GM23248 (cell line): ENCODE measurements at regions not wholly inside any gene's neighbourhood (a gene's known extent, or its start where the extent isn't known, plus 50 kb on each side); places are given as distances from the start of the nearest gene placed in this dataset.

Source experiments
- EZH2 ChIP-seq: fragments of 200-600 bp; sonication (generic); IDR thresholded peaks from 2 replicates; pipeline ENCODE4 v1.6.1; 2018; ENCODE audit warnings: antibody characterized with exemption, mild to moderate bottlenecking; ENCODE audit not compliant: insufficient read depth, poor library complexity, severe bottlenecking
- EZH2phosphoT487 ChIP-seq: fragments of 200-600 bp; sonication (generic); IDR thresholded peaks from 2 replicates; pipeline ENCODE4 v1.6.1; 2018; ENCODE audit warnings: antibody characterized with exemption, moderate library complexity, mild to moderate bottlenecking, low read depth; ENCODE audit not compliant: insufficient read depth

DNA sequence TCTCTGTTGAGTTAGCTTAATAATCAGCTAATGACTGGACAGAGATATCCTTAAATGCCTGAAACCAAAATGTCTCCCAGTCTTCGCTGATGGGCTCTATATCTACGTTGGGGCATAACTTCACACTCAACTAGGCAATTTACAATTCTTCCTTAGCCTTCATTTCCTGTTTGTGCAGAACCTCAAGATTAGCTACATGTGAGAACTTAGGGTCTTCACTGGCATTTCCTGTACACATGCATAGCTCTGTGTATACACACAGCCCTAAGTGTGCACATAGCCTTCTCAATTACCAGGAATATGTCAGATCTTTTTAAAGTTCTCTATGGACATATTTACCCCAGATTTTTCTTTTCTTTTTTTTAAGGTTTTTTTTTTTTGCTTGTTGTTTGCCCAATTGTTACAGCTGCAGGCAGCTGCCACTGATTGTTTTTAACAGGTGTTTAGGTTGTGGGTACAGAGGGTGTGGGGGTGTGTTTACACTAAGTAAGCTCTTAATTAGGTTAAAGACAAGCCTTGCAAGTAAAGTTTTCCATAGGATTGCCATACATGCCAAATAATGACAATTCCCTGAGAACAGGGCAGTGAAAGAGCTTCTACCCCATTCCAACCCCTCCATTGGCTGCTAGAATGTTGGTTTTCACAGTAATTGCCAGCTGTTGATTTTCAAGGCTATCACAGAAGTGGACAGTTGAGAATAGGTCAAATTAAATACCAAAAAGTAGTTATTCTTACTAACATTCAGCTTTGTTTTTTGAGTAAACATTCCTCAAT lies 441.0 kb downstream of the TLE4 start:
- TF ChIP-seq EZH2phosphoT487 (no peak), EZH2 (no peak)
